ENCODE measurements at regions not wholly inside any gene's neighbourhood (a gene's known extent, or its start where the extent isn't known, plus 50 kb on each side); places are given as distances from the start of the nearest gene placed in this dataset.

- H3K4me3 ChIP-seq (ENCODE audit: low read depth, low read length): no peak overlapping the region
- no peaks in the 10 kb centered on the region for H3K27me3 ChIP-seq (ENCODE audit: insufficient read depth, low read depth, severe bottlenecking)
- no peak overlapping the region for H3K27ac ChIP-seq
- H3K36me3 ChIP-seq: no peaks in the 10 kb centered on the region
- no peak for TF ChIP-seq CTCF (IDR thresholded peaks at IDR 0.05; ENCODE audit: low read depth, low read length)
- no peak for DNase-seq
- no peaks in the 10 kb centered on the region for H3K9me3 ChIP-seq (ENCODE audit: severe bottlenecking)
Measured at GRCh38 chr2:192277494-192278109, 82.9 kb upstream of the TMEFF2 start.

- Histone ChIP-seq H3K27me3 (ENCODE audit: insufficient read depth, low read depth, severe bottlenecking) (no peaks in the 10 kb centered on the region), H3K27ac (no peak overlapping the region), H3K4me3 (ENCODE audit: low read depth, low read length) (no peak overlapping the region), H3K36me3 (no peaks in the 10 kb centered on the region), H3K9me3 (ENCODE audit: severe bottlenecking) (no peaks in the 10 kb centered on the region)
- TF ChIP-seq CTCF (IDR thresholded peaks at IDR 0.05; ENCODE audit: low read depth, low read length): no peak
- DNase-seq: no peak
Measured at GRCh38 chr2:192275632-192276031, 80.9 kb upstream of the TMEFF2 start.

GRCh38 chr2:192267484-192267883 is 72.8 kb upstream of the TMEFF2 start:
- no peaks in the 10 kb centered on the region for H3K9me3 ChIP-seq (ENCODE audit: severe bottlenecking)
- no peak overlapping the region for H3K27ac ChIP-seq
- H3K4me3 ChIP-seq (ENCODE audit: low read depth, low read length): no peak overlapping the region

GRCh38 chr2:192265751-192266150 is 71.0 kb upstream of the TMEFF2 start:
- TF ChIP-seq CTCF (IDR thresholded peaks at IDR 0.05; ENCODE audit: low read depth, low read length): no peak
- Histone ChIP-seq H3K27me3 (ENCODE audit: insufficient read depth, low read depth, severe bottlenecking) (no peaks in the 10 kb centered on the region), H3K27ac (no peak overlapping the region), H3K4me3 (ENCODE audit: low read depth, low read length) (no peak overlapping the region), H3K36me3 (no peaks in the 10 kb centered on the region), H3K9me3 (ENCODE audit: severe bottlenecking) (no peaks in the 10 kb centered on the region)
- no peak for DNase-seq

More at GRCh38 chr2:192267484-192267883, 72.8 kb upstream of the TMEFF2 start:
- no peak for DNase-seq
- no peak for TF ChIP-seq CTCF (IDR thresholded peaks at IDR 0.05; ENCODE audit: low read depth, low read length)
- no peaks in the 10 kb centered on the region for H3K27me3 ChIP-seq (ENCODE audit: insufficient read depth, low read depth, severe bottlenecking)
- no peaks in the 10 kb centered on the region for H3K36me3 ChIP-seq

GRCh38 chr2:192254444-192254843 is 59.7 kb upstream of the TMEFF2 start:
- H3K4me3 ChIP-seq (ENCODE audit: low read depth, low read length): no peak overlapping the region
- no peak for DNase-seq
- no peak overlapping the region for H3K27ac ChIP-seq
- H3K27me3 ChIP-seq (ENCODE audit: insufficient read depth, low read depth, severe bottlenecking): no peaks in the 10 kb centered on the region
- TF ChIP-seq CTCF (IDR thresholded peaks at IDR 0.05; ENCODE audit: low read depth, low read length): no peak
- no peaks in the 10 kb centered on the region for H3K36me3 ChIP-seq
- H3K9me3 ChIP-seq (ENCODE audit: severe bottlenecking): no peaks in the 10 kb centered on the region

- DNase-seq: no peak
- TF ChIP-seq CTCF (IDR thresholded peaks at IDR 0.05; ENCODE audit: low read depth, low read length): no peak
- H3K36me3 ChIP-seq: no peaks in the 10 kb centered on the region
- no peak overlapping the region for H3K27ac ChIP-seq
- H3K27me3 ChIP-seq (ENCODE audit: insufficient read depth, low read depth, severe bottlenecking): no peaks in the 10 kb centered on the region
- no peak overlapping the region for H3K4me3 ChIP-seq (ENCODE audit: low read depth, low read length)
- no peaks in the 10 kb centered on the region for H3K9me3 ChIP-seq (ENCODE audit: severe bottlenecking)
Measured at GRCh38 chr2:192253692-192254091, 59.0 kb upstream of the TMEFF2 start.

Data from WERI-Rb-1 (cell line).